Thyroid gland (tissue), 4 donors: ENCODE measurements at regions not wholly inside any gene's neighbourhood (a gene's known extent, or its start where the extent isn't known, plus 50 kb on each side); places are given as distances from the start of the nearest gene placed in this dataset.

Experiments used
- CTCF ChIP-seq, 6 experiments: fragments of 200-600 bp in 3 of 6; fragments of 450-650 bp in 3 of 6; sonication (generic) in 3 of 6; IDR thresholded peaks; one replicate each; pipeline ENCODE4 v1.5.1; 2016 to 2019; ENCODE audit warnings: antibody characterized with exemption in 6 of 6, mild to moderate bottlenecking in 2 of 6, inconsistent platforms in 1 of 6, moderate library complexity in 1 of 6
- POLR2A ChIP-seq, 2 donors: fragments of 450-650 bp; IDR thresholded peaks; one replicate each; pipeline ENCODE4 v1.6.1; 2017; ENCODE audit warnings: antibody characterized with exemption in 2 of 2, mild to moderate bottlenecking in 2 of 2, moderate library complexity in 1 of 2

GRCh38 chr16:50453446-50453845, 84.7 kb upstream of the BRD7 start:
- TF ChIP-seq CTCF (IDR thresholded peaks at IDR 0.05) (no peak), POLR2A (IDR thresholded peaks at IDR 0.05) (no peak)
